Inflammatory macrophage treated with lipopolysaccharide for 1 hour (primary cell): ENCODE measurements at regions not wholly inside any gene's neighbourhood (a gene's known extent, or its start where the extent isn't known, plus 50 kb on each side); places are given as distances from the start of the nearest gene placed in this dataset.

Experiments
- DNase-seq, 2 donors: peaks; one replicate each; pipeline ENCODE4 v3.0.0-alpha.2; 2020 to 2022

DNA sequence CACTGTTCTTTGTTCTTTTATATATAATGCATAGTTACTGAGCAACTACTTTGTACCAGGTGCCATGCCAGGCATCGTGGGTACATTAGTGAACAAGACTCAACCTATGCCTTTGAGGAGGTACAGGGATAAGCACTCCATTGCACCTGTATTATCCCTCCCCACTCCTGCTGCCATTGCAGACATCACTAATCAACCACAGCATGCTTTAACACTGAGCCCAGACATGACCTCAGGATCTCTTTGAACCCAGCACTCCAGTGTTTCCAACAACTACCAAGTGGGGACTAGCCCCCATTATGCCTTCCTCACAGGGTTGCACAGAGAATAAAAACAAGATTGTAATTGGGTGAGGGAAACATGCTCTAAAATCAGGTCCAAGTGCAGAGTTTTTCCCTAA is 60.5 kb upstream of the COL13A1 start:
- no peak for DNase-seq

DNA sequence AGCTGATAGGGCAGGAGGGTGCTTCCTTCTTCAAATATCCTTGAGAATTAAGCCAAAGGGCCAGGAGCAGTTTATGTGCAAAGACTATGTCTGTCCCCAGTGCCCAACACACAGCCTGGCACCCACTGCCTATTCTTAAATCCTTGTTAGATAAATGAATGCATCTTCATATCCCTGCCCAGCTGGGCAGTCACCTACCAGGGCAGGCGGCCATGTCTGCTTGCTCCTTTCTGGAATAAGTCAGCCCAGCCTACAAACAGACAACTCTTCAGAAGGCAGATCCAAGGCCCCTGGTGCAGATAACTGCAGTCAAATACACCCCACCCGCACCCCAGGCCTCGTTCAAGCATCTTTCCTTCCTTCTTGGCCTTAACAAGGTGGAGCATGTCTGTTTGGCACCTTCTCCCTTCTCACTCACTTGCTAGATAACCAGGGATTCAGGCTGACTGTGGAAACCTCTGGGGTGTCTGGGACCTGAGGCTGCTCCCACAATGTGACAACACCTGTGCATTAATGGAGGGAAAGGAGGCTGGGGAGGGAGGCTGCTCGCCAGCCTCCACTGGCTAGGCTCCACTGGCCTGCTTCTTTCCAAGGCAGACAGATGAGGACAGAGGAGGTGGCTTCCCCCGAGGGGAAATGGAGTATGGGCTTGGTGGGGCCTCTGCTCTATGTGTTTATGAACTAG is 59.9 kb upstream of the COL13A1 start:
- DNase-seq, result no peak

DNA sequence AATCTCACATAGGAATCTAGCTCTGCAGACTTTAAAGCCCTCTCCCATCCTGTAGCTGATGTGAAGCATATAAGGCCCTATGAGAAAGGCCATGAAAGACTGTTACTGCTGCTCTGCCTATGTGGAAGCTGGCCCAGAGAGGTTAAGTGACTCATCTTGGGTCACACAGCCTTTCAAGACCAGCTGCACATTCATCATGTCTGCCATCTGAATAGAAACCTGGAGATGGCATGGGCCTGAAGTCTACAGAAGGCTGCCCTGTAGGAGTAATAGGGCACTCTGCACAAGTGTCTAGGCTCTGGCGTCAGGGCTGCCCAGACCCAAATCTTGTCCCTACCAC is 59.4 kb upstream of the COL13A1 start:
- DNase-seq, result no peak

DNA sequence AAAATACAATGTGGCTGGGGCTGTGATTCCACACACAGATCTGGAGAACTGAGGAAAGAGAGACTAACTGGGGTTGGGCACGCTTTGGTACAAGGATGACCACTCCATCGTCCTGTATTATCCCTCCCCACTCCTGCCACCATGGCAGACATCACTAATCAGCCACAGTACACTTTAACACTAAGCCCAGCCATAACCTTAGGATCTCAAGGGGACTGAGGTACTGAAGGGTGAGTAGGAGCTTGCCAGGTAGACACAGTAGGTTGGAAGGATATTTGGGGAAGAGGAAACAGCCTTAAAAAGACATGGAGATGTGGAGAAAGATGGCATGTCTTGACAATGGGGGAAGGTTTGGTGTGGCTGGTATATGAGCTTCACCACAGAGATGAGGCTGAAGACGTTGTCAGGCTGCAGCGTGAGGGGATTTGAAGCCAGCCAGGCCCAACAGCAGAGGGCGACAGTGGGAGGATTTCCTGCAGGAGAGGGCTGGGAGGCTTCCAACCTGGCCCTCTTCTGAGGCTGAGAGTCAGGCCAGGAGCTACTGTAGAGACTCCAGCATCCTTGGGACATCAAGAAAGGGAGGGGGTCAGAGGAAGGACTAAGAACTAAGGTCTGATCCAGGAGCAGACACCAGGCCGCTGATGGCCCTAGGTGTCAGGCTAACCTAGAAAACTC is 58.6 kb upstream of the COL13A1 start:
- peak in 1 of 2 donors; percentile 14 for DNase-seq

DNA sequence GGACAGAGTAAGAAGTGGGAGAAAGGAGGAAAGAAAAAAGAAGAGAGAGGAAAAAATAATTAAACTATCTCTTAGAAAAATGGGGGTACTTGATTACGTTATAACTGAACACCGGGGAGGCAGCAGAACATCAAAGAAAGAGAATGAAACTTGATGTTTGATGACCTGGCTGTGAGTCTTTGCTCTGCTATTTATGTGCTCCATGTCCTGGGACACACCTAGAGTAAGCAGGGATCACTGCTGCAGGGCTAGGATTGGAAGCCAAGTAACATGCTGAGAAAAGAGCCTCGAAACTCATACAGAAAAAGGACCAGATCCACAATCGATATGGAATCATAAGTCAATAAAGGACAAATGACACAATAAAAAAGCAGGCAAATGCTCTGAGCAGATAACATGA is 56.7 kb upstream of the COL13A1 start:
- no peak for DNase-seq

DNA sequence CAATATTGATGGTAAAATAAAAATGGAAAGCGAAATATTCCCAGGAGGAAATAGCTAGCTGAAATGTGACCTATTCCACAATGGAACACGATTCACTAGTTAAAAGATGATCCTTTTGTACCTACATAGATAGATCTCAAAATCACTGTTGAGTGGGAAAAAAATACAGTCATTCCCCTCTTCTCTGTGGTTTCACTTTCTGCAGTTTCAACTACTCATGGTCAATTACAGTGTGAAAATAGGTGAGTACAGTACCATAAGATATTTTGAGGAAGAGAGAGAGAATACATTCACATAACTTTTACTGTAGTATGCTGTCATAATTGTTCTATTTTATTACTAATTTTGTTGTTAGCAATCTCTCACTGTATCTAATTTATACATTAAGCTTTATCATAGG is 56.0 kb upstream of the COL13A1 start:
- DNase-seq, result no peak

DNA sequence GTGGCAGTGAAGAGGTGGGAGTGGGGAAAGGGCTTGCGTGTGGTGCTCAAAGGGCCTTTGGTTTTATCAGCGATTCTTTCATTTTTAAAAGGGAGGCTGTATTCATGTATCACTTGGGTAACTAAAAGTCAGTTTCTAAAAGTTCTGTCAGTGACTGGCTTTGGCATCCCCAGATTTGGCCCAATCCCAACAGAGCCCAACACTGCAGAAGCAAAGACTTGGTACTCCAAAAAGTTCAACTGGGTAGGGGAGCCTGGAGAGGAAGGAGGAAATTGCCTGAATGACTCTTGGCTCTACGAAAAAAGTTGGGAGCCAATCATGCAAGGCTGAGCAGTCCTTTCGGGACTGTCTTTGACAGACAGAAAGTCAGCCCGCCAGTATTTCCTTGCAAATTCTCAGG is 54.5 kb upstream of the COL13A1 start:
- no peak for DNase-seq

DNA sequence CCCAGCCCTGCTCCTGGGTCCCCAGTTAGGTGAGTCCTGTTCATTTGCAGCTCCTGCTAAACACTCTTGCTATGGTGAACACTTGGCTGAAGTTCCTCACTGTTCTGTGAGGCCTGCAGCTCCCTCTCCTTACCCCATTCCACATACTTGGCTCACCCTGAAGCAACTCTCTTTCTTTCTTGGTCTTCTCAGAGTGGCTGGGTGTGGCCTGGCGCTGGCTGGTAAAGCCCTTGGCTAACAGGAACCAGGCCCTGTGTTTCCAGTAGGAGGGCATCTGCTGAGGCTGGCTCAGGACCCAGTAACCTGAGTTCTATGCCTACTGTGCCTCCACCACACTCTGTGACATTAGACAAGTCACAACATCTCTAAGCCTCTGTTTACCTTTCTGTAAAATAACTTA is 53.1 kb upstream of the COL13A1 start:
- DNase-seq, result no peak

DNA sequence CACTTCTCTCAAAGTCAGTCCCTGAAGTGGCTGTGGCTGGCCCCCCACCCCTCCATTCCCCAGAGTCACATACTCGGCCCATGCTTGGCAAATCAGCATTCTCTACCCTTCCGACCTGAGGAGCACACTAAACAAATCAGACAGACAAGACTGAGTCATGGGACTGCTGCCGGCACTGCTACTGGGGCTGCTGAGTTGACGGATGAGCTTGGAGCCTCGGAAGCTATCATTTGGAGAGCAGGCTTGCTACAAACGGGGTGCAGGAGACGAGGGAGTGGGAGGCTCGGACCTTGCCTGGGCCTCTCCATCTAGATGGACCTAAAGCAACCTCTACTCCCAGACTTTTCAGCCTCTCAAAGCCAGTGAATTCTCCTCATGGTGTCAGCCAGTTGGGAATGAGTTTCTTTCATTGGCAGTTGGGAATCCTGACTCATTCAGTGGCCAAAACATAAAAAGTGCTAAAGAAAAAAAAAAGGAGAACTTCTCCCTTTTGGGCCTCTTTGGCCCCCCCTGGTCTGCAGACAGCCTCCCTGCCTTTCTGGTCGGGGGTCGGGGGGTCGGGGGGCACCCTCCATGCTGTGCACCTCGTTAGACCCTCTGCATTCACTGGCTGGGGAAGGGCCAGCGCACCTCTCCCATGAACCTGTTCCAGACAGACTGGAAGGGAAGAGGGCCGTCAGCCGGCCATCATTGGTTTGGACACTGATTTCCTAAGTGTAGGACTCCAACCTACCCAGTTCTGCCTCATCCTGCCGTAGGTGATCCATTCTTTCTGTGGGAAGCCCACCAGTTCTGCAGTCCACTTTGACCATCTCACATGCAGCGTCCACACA is 52.3 kb upstream of the COL13A1 start:
- no peak for DNase-seq

DNA sequence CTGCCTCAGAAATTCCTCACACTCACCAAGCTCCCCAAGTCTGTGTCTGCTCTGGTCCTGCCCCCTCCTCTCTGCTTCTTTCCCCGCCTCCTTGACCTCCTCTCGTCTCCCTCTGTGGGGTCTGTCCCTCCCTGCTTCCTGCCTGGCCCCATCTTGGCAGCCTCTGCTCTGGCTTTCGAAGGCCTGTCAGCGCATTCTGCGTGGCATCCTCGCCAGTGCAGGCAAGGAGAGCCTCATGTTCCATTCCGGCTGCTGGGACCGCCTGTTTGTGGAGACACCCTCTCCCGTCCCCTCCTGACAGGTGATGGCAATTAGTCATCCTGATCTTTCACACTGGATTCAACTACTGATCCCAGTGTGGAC is 51.7 kb upstream of the COL13A1 start:
- DNase-seq, result no peak

DNA sequence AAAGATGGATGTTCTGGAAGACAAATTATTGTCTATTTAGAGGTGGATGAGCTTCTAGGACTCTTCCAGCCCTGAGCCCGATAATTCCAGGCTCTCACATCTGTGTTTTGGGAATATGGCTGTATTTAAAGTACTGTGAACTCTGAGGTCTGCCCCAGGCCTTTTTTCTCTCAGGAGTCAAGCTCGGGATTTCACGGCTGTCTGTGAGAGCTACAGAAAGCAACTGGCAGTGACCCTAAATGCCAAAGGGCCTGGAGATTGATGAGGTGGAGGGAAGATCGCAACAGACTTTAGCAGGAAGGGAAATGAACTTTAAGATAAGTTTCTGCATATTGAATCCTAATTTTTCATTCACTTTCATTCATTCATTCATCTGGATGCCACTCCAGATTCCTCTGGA is 51.0 kb upstream of the COL13A1 start:
- DNase-seq, result no peak

DNA sequence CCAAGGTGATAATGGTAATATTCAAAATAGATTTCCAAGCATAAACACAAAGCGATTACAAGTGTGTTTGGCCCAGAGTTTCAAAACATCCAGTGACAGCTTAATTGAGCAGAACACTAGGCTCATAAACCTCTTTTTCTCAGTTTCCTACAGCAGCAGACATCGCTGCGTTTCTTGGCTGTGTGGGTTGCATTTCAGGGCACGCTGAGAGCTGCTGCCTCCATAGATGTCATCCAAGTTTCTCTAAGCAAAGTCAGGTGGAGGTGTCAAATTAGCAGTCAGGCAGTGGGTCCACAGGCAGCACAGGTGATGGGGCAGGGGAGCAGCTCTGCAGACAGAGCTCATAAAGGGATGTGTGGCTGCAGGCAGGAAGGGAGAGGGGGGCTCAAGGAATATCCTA is 50.5 kb upstream of the COL13A1 start:
- DNase-seq, result no peak
